GM21381 (cell line): ENCODE measurements at regions not wholly inside any gene's neighbourhood (a gene's known extent, or its start where the extent isn't known, plus 50 kb on each side); places are given as distances from the start of the nearest gene placed in this dataset.

ENCODE experiments used
- ATAC-seq: cut with Tn5 transposase; IDR thresholded peaks from one replicate; pipeline ENCODE4 v1.9.1; 2021; ENCODE audit warnings: mild to moderate bottlenecking, moderate library complexity; ENCODE audit not compliant: unreplicated experiment

DNA sequence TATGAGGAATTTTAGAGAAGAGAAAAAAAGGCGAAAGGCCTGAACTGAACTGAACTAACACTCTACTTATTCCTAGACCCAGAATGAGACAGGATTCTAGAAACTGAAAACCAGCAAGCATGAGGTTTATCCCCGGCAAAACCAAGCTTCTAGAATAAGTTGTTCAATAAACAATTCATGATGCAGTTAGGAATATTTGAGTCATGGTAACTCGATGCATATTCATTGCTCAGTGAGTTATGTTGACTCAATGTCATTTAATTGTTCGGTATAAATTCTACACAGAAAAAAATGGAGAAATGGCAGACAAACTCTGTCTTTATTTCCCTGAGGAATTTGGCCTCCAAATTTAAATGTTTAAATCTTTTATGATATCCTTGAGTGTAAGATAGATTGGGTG, 321.5 kb downstream of the SATB2 start:
- ATAC-seq: no peak

DNA sequence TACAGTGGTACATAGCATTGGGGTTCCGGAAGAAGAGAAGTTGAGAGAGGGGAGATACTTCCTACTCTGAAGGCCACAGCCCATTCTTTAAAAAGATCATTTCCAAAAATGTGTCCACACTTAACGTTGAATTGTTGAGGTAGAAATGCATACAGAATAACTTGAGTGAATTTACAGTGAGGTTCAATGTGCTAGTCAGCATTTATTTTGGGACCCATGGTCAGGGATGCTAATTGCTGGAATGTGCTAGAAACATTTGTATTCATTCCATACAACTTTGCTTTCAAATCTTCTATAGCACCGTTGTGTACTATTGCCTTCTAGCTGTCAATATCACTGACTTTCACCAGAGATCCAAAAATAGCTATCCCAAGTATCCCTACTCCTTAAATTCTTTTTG, 325.9 kb downstream of the SATB2 start:
- ATAC-seq: no peak

DNA sequence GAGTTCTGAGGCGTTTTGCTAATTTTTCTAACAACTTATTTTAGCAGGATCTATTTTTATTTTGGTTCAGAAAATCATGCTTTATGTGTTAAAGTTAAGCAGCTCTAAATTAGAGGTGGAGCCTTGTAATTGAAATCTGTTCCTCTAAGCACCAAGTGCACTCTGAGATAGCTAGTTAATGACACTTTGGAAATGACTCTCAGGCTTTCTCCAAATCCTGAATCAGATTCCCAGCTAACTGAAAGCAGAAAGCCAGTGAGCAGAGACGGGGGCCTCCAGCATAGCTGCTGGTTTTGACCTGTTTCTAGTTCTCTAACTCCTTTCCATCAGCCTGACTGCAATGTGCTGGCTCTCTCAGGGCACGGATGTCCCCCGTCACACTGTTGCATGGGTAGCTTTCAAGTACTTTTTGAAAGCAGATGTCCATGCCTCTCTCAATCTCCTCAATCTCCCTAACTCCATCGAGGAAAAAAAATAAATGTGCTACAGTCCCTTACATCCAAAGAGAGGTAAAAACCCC, 326.5 kb downstream of the SATB2 start:
- ATAC-seq: no peak

DNA sequence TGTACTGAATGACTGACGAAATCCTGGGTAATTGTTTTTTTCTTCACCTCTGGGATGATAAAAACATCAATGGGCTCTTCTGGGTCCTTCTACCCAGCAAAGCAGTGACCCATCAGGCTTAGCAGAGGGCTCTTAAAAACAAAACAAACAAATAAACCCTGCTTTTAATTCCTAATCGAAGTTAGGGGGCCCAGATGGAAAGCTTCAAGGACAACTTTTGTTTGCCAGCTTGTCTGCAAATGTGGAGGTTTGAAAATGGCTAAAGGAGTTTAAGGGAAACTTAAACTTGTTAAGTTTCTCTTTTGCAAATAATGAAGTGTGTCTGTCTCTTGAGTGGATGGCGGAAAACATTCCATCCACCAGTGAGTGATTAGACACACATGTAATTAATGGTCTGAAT, 327.2 kb downstream of the SATB2 start:
- no peak for ATAC-seq

DNA sequence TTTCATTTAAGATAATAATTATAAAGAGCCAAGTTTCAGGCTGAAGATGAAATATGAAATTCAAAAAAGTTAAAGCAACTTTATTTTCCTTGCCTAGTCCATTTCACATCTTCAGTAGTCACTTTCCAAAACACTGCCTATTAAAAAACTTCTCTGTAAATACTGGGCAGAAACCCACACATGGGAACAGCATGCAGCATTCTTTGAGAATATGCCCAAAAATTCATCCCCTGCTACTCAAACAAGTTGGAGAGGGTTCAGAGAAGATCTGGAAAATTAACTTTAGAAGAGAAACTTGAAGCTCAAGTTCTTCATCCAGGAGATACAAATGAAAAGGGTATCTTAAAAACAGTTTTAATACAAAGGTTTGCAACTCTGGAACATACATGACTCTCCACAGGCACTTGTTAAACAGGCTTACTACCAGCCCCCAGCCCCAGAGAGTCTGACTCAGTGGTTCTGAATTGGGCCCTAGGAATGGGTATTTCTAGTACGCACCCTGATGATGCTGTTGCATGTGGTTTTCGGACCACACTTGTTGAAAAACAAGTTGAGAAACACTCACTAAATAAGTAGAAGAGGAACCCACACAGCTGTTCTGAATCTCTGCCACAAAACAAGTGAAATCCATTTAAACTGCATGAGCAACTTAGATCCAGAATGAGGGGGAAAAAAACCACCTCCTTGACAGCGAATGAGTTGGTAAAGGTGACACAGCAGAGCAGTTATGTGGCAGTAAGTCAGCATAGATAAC, 329.1 kb downstream of the SATB2 start:
- ATAC-seq: no peak

DNA sequence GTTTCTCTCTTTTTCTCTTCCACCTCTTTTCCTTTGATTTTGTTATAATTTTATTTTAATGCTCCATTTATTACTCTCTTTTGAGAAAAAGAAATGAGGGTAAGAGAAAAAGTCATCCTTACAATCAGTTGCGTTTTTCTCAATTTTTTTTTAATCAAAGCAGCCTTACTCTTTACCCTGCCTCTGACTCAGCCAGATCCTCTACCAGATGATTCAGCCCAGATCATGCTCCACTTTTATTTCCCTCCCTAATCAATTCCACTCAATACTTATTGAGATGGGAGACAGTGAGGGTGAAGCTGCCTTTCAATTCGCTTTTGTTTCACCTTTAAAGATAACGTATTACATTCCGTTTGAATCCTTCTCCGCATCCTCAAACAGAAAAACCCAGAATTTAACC, 337.9 kb downstream of the SATB2 start:
- ATAC-seq: no peak

DNA sequence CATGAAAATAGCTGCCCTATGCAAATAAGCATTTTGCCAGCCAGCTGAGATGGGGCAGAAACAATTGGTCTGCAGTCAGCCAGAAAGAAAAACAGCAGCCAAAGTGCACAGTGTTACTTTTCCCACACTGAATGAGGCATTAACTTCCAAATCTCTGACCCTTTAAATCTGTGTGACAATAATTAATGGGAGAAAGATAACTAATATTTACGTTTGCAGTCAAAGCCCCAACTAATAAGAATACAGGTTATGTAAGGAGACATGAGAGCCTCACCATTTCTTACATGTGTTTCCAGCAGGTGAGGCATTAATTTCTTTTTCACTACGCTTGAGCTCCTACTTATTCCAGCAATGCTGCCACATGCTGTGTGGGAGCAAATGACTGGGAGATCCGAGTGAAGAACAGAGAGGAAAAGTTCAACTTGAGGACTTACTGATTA, 339.0 kb downstream of the SATB2 start:
- no peak for ATAC-seq

DNA sequence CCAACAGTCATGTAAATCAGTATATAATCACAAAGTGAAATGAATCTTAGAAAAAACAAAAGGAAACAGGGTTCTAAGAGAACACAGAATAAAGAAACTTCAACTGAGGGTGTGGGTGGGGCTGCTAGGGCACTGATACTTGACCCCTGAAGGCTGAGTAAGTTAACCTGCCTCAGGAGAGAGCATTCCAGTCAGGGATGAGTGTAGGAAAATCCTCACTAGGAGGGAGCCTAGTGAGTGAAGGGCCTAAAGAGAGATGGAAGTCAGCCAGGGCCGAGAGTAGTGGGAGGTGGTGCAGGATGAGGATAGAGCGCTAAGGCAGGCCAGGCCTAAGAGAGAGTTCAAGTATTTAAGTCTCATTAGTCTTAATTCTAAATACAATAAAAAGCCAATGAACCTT, 342.6 kb downstream of the SATB2 start:
- ATAC-seq: no peak

DNA sequence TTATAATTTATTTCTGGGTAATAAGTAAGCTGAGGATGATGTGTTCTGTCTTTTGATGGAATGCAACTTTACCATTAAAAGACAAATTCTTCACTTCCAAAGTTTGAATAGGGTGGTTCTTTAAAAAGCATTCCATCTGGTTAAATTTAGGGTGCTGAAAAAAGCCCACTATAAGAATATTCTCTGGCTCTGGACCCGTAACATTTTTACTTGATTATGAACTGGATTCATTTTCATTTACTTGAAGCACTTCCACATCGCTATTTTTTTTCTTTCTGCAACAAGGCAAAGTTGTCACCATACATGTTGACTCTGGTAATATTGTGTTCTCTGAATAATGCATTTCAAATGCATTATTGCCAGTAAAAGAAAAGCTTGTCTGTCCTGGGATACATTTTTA, 344.6 kb downstream of the SATB2 start:
- no peak for ATAC-seq

DNA sequence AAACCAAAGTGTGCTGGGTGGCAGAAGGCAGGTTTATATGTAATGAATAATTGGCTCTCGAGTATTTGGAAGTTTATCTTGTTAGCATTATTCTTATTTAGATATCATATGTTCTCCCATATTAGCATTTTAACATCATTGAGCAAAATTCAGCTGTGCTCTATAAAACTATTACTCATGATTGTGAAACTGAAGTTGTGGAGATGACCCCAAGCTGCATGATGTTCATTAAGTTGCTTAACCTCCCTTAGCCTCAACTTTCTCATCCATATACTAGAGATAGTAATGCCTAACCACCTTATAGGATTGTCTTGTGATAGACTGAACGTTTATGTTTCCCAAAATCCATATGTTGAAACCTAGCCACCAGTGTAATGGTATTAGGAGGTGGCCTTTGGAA, 346.3 kb downstream of the SATB2 start:
- ATAC-seq: no peak

DNA sequence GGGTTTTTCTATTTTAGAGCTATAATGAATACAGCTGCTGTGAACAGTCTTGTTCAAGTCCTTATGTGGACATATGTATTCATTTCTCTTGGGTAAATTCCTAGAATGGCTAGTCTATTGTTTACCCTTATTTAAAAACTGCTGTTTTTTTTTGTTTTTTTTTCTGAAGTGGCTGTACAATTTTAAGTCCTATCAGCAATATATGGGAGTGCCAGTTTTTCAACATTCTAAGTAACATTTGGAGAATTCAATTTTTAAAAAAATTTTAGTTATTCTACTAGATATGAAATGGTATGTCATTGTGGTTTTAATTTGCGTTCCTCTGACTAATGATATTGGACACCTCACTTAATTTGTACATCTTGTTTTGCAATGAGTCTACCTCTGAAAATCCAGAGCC, 349.7 kb downstream of the SATB2 start:
- ATAC-seq: no peak

DNA sequence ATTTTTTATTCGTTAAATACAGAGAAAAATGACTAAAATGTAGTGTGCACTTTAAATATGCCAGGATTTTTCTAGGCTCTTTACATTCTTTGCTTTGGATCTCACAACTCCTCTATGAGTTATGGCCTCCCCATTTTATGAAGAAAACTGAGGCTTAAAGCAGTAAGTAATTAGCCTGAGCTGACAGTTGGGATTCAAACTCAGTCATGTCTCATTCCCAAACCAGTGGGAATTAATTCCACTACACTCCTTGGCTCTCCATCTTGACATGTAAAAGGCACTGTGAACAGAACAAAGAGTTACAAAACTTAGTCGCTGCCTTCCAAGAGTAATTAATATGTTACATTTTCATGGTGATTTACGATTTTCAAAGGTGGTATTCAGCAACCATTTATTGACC, 351.9 kb downstream of the SATB2 start:
- no peak for ATAC-seq

DNA sequence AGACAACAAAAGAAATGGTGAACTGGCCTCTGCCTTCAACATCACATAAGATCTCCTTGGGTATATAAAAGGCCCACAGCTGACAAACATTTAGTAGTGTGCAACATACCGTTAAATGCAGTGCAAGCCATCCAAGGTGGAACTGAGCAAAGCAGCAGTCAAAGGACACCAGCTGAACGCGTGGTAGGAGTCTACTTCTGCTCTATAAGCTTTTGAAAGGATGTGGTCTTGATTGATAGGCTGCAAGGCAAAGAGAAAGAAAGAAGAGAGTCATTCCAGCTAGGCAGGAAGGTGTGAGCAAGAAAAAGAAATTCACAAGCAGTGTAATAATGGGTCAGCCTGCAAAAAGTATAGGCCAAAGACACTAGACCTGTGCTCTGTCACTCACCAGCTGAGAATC, 356.3 kb downstream of the SATB2 start:
- ATAC-seq: no peak

DNA sequence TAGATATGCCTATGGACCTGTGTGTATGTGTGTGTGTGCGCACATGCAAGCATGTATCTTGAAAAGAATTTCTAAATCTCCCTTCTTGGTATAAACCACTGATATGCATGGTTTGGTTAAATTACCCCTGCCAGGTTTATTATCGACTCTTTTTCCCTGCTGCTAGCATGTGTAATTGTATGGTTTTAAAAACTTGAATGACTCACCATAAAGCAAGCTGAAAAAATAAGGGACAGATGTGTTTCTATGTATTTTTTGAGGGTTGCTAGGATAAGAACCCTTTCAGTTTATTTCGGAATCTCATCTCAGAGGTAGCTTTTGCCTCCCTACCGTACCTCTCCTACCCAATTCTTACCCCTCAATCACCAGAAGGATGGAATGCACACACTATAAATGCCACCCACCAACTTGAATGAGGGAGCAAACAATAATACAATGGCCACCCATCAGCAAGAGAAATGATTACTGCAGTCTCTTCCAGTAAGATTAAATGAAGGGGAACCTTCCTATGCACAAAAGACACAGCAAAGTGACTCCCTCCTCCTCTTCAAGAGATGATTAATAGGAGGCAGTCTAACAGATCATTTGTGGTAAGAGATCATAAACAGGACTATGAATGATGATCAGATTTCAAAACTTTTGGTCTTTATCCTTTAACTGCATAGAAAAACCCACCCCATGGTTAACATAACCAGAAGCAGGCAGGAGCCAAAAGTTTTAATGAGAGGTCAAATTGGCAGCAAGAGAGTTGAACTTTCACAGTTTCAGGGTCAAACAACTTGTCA, 357.2 kb downstream of the SATB2 start:
- no peak for ATAC-seq

DNA sequence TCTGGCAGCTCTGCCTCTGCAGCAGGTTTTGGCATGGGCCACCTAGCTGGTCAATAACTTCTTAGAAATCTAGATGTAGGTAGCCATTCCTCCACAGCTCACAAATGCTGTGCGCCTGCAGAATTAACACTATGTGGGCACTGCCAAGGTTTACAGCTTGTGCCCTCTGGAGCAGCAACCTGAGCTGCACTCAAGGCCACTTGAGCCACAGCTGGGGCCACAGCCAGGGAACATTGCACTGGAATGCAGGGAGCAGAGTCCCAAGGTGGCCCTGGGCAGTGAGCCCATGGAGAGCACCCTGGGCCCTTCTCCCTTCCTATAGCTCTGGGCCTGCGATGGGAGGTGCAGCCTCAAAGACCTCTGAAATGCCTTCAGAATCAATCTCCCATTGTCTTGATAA, 365.3 kb downstream of the SATB2 start:
- no peak for ATAC-seq

DNA sequence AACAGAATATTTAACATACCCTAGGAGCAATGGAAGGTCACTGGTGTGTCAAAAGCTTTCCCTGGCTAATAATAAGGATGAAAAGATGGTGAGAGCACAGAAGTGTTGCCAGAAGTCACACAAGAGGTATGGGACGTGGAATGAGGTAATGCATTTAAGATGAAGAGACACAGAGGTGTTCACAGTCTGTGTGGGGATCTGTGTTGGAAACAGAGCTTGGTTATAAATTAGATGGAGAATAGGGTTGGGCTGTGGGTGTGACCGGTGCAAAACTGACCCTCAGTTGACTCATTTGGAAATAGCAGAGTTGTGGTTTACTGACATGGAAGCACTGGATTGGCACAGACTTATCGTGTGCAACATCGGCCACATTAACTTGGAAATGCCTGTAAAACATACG, 372.5 kb downstream of the SATB2 start:
- no peak for ATAC-seq

DNA sequence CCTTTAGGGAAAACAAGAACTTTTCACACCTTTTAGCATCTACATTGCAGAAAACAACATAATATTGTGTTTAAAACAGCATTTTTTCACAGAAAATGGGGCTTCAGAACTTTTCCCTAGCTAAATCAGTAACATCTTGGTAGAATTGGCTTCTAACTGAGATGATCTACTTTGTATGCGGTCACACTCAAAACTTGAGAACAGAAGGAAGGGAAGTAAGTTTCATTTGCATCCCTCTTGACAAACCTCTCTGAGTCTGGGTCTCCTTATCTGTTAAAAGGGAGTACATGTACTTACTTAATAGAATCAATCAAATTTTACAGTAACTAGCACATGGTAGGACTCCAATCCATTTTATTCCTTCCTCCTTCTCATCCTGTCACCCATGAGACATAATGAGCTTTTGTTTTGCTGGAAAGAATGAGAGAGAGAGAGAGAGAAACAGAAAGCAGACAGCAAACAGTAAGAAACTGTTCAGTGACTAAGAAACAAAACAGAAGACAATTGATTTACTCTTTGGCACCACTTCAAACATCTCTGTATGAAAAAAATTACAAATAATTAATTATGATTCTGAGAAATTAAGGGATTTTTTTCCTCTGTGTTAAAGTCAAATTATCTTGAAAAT, 387.3 kb downstream of the SATB2 start:
- ATAC-seq: no peak

DNA sequence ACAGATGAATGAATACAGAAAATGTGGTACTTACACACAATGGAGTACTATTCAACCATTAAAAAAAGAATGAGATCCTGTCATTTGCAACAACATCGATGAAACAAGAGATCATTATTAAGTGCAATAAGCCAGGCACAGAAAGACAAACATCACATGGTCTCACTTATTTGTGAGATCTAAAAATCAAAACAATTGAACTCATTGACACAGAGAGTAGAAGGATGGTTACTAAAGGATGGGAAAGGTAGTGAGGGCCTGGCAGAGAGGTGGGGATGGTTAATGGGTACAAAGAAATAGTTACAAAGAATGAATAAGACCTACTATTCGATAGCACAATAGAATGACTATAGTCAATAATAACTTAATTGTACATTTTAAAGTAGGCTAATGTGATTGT, 393.5 kb downstream of the SATB2 start:
- no peak for ATAC-seq

DNA sequence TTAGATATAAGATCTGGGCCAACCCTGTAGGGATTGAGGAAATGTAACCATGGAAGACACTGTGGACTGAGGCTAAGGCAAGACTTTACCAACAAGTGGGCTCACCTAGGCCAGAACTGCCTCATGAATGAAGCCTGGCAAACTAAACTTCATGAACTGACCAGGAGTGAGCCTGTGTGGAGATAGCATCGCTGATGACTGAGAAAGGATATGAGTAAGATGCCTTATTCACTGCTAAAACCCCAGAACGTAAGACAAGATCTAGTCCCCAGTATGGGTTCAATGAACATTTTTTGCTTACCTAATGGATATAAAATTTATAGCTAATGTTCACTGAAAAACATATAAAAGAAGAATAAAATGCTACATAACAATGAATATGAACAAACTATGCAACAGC, 399.8 kb downstream of the SATB2 start:
- no peak for ATAC-seq

DNA sequence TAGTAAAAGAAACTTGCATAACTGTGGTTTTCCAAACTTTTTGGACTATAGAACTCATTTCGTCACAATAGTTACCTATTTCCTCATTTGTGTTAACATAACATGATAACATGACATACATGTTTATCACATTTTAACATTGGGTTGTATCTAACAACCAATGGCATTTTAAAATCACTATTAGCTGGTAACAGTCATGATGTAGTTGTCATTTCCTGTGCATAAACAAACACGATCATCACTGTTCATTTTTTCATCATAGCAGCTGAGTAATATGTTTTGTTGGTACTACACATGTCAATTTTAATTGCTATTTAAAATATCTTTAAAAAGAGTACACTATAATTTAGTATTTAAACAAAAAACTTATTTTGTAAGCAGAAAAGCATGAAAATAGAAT, 402.4 kb downstream of the SATB2 start:
- ATAC-seq: no peak

DNA sequence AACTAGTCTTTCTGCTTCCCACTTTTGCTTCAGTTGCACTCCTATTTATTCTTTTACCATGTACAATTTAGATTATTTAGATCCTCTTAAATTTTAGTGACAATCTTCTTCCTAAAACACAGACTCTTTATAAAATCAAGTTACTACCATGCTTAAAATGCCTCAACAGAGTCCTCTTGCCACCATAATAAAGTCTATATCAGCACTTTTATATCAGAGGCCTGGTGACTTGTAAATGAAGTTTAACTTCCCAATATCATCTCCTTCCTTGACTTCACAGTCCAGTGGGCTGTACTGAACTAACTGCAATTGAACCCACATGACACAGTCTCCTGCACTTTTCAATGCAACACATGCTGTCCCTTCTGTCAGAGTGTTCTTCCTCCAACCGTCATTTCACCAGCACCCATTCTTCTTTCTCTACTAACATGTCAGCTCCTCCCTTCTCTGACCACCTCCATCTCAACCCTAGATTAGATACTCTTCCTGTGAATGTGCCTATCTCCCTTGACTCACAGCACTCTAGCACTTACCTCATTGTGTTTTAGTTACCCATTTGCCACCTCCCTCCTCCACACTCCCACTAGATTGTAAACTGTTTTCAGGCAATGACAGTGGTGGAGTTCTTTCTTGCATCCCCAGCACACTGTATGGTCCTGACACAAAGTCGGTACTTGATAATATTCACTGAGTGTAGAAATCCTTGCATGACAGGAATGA, 414.9 kb downstream of the SATB2 start:
- ATAC-seq: no peak
